Activated T-cell treated with anti-CD3 and anti-CD28 coated beads, Interleukin-2, amount 50 U/mL, for 24 hours (primary cell): ENCODE measurements at regions not wholly inside any gene's neighbourhood (a gene's known extent, or its start where the extent isn't known, plus 50 kb on each side); places are given as distances from the start of the nearest gene placed in this dataset.

Source experiments
- DNase-seq: peaks from one replicate; pipeline ENCODE4 v3.0.0-alpha.2; 2020
- H3K27ac Mint-ChIP-seq: 2 replicates; pipeline ENCODE4 v1.8.0; 2020; ENCODE audit warnings: mild to moderate bottlenecking, mixed read lengths
- H3K27me3 Mint-ChIP-seq: 2 replicates; pipeline ENCODE4 v1.8.0; 2020; ENCODE audit warnings: mixed read lengths
- H3K36me3 Mint-ChIP-seq: 2 replicates; pipeline ENCODE4 v1.8.0; 2020; ENCODE audit warnings: low read depth, mixed read lengths
- H3K4me1 Mint-ChIP-seq: 2 replicates; pipeline ENCODE4 v1.8.0; 2020; ENCODE audit warnings: low read depth, mixed read lengths
- H3K4me3 Mint-ChIP-seq: 2 replicates; pipeline ENCODE4 v1.8.0; 2020; ENCODE audit warnings: mild to moderate bottlenecking, moderate library complexity, mixed read lengths
- H3K9me3 Mint-ChIP-seq: 2 replicates; pipeline ENCODE4 v1.8.0; 2020; ENCODE audit warnings: mixed read lengths

- H3K27ac Mint-ChIP-seq = no peak overlapping the region
- H3K4me1 Mint-ChIP-seq = no peaks in the 10 kb centered on the region
- DNase-seq = no peak
- H3K27me3 Mint-ChIP-seq = no peaks in the 10 kb centered on the region
- H3K4me3 Mint-ChIP-seq = no peak overlapping the region
- H3K9me3 Mint-ChIP-seq = peaks cover 3% of the 10 kb centered on the region
- no peaks in the 10 kb centered on the region for H3K36me3 Mint-ChIP-seq
Measured at GRCh38 chr21:22399681-22400514, 1401.7 kb downstream of the NCAM2 start.

- H3K27ac Mint-ChIP-seq = no peak overlapping the region
- H3K9me3 Mint-ChIP-seq = no peaks in the 10 kb centered on the region
- H3K4me1 Mint-ChIP-seq = no peaks in the 10 kb centered on the region
Measured at GRCh38 chr21:22409571-22409970, 1411.4 kb downstream of the NCAM2 start.

DNA sequence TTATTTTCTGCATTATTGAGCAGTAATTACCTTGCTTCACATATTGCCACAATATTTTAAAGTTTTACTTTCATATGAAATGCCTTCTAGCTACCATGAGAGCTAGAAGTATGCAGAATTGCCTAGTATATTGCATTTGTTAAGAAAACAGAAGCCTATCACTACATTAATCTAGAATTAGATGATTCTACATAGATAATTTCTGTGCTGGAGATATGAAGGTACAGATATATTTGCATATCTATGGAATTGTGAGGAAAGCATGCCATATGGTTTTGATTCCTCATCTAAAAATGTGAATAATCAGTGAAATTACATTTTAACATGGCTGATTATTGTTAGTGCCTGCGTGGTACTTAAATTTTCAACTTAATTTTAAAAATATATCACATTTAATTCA is 1418.3 kb downstream of the NCAM2 start:
- H3K4me1 Mint-ChIP-seq = peaks cover 7% of the 10 kb centered on the region

More at GRCh38 chr21:22409571-22409970, 1411.4 kb downstream of the NCAM2 start:
- DNase-seq = no peak
- no peaks in the 10 kb centered on the region for H3K36me3 Mint-ChIP-seq
- no peaks in the 10 kb centered on the region for H3K27me3 Mint-ChIP-seq
- H3K4me3 Mint-ChIP-seq = no peak overlapping the region

DNA sequence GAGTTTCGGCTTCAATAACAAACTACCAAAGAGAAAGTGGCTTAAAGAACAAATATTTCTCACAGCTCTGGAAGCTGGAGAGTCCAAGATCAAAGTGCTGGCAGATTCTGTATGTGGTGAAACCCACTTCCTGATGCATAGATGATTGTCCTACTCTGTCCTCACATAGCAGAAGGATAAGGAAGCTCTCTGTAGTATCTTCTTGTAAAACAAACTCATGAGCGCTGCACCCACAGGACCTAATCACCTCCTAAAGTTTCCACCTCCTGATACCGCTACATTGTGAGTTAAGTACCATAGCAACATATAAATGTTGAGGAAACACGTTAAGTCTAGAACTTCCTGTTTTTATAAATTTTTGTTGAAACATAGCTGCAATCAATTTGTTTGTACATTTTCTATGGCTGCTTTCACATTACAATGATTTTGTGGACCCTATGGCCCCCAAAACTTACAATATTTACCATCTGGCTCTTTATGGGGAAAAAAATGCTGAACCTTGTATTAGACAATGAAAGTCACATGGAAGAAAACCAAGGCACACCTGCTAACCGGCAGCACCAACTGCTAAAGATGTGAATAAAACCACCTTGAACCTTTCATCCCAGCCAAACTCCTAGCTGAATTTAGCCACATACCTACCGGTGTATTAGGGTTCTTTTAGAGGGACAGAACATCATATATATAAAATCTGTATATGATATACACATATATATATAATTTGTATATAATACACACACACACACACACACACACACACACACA is 1423.4 kb downstream of the NCAM2 start:
- DNase-seq = no peak
- peak overlapping the region; percentile 22 for H3K27ac Mint-ChIP-seq
- H3K4me1 Mint-ChIP-seq = peaks cover 14% of the 10 kb centered on the region
- H3K36me3 Mint-ChIP-seq = no peaks in the 10 kb centered on the region
- no peaks in the 10 kb centered on the region for H3K27me3 Mint-ChIP-seq
- H3K9me3 Mint-ChIP-seq = peaks cover 2% of the 10 kb centered on the region
- peak overlapping the region; percentile 37 for H3K4me3 Mint-ChIP-seq

More for the DNA sequence above, 1418.3 kb downstream of the NCAM2 start:
- Mint-ChIP-seq H3K36me3 (no peaks in the 10 kb centered on the region), H3K4me3 (no peak overlapping the region), H3K27ac (no peak overlapping the region), H3K27me3 (no peaks in the 10 kb centered on the region), H3K9me3 (no peaks in the 10 kb centered on the region)
- DNase-seq = no peak

GRCh38 chr21:22438428-22439086 is 1440.3 kb downstream of the NCAM2 start:
- no peak for DNase-seq
- Mint-ChIP-seq H3K27me3 (no peaks in the 10 kb centered on the region), H3K36me3 (no peaks in the 10 kb centered on the region), H3K4me1 (peaks cover 1% of the 10 kb centered on the region), H3K9me3 (peaks cover 4% of the 10 kb centered on the region), H3K4me3 (no peak overlapping the region), H3K27ac (no peak overlapping the region)

- no peaks in the 10 kb centered on the region for H3K4me1 Mint-ChIP-seq
- H3K27me3 Mint-ChIP-seq = no peaks in the 10 kb centered on the region
- no peak for DNase-seq
- H3K9me3 Mint-ChIP-seq = peaks cover 4% of the 10 kb centered on the region
- no peaks in the 10 kb centered on the region for H3K36me3 Mint-ChIP-seq
- H3K4me3 Mint-ChIP-seq = no peak overlapping the region
- no peak overlapping the region for H3K27ac Mint-ChIP-seq
Measured at GRCh38 chr21:22444990-22445389, 1446.8 kb downstream of the NCAM2 start.

GRCh38 chr21:22450507-22450906 is 1452.3 kb downstream of the NCAM2 start:
- DNase-seq = no peak
- Mint-ChIP-seq H3K36me3 (no peaks in the 10 kb centered on the region), H3K4me1 (no peaks in the 10 kb centered on the region), H3K27me3 (no peaks in the 10 kb centered on the region), H3K4me3 (no peak overlapping the region), H3K9me3 (no peaks in the 10 kb centered on the region), H3K27ac (no peak overlapping the region)

- no peaks in the 10 kb centered on the region for H3K9me3 Mint-ChIP-seq
- H3K4me3 Mint-ChIP-seq = no peak overlapping the region
- no peak overlapping the region for H3K27ac Mint-ChIP-seq
- H3K27me3 Mint-ChIP-seq = no peaks in the 10 kb centered on the region
- DNase-seq = no peak
- no peaks in the 10 kb centered on the region for H3K36me3 Mint-ChIP-seq
- H3K4me1 Mint-ChIP-seq = no peaks in the 10 kb centered on the region
Measured at GRCh38 chr21:22456241-22456640, 1458.0 kb downstream of the NCAM2 start.

GRCh38 chr21:22468893-22469292 is 1470.7 kb downstream of the NCAM2 start:
- Mint-ChIP-seq H3K9me3 (no peaks in the 10 kb centered on the region), H3K27me3 (no peaks in the 10 kb centered on the region), H3K27ac (no peak overlapping the region), H3K4me1 (no peaks in the 10 kb centered on the region), H3K4me3 (no peak overlapping the region), H3K36me3 (no peaks in the 10 kb centered on the region)
- DNase-seq = no peak

GRCh38 chr21:22474403-22474802 is 1476.2 kb downstream of the NCAM2 start:
- Mint-ChIP-seq H3K27me3 (no peaks in the 10 kb centered on the region), H3K4me1 (no peaks in the 10 kb centered on the region), H3K4me3 (no peak overlapping the region), H3K27ac (no peak overlapping the region), H3K9me3 (no peaks in the 10 kb centered on the region), H3K36me3 (no peaks in the 10 kb centered on the region)
- no peak for DNase-seq

- DNase-seq = no peak
- H3K4me3 Mint-ChIP-seq = no peak overlapping the region
- no peaks in the 10 kb centered on the region for H3K9me3 Mint-ChIP-seq
- H3K4me1 Mint-ChIP-seq = no peaks in the 10 kb centered on the region
- H3K27ac Mint-ChIP-seq = no peak overlapping the region
- no peaks in the 10 kb centered on the region for H3K36me3 Mint-ChIP-seq
- no peaks in the 10 kb centered on the region for H3K27me3 Mint-ChIP-seq
Measured at GRCh38 chr21:22476214-22476613, 1478.0 kb downstream of the NCAM2 start.

DNA sequence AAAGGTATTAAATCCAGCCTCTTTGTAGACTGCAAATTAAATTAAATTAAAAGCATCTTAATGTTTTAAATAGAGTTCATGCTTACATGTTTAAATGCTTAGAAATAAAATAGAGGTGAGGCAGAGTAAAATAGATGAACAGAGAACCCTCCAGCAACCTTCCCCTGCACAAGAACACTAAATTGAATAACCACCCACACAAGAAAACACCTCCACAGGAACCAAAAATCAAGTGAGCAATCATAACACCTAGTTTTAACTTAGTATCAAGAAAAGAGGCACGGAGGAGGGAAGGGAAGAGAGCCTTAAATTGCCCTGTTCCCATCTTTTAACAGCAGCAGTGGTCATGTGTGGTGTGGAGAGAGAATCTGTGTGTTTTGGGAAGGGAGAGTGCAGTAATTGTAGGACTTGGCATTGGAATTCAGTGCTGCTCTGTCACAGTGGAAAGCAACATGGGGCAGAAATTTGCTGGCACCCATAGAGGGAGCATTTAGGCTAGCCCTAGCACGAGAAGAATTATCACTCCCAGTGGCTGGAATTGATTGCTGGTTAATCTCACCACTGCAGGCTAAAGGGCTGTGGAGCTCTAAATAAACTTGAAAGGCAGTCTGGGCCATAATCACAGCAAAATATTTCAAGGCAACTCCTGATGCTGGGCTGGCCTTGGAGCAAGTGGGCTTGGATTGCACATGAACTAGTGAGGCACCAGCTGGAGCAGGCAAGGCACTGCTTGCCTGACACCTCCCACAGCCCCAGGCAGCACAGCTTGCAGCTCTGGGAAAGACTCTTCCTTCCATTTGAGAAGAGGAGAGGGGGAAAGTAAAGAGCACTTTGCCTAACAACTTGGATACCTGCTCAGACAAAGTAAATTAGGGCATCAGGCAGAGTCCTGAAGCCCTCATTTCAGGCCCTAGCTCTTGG is 1478.8 kb downstream of the NCAM2 start:
- H3K36me3 Mint-ChIP-seq = no peaks in the 10 kb centered on the region
- no peaks in the 10 kb centered on the region for H3K9me3 Mint-ChIP-seq
- H3K4me3 Mint-ChIP-seq = no peak overlapping the region
- no peak overlapping the region for H3K27ac Mint-ChIP-seq
- no peak for DNase-seq
- H3K4me1 Mint-ChIP-seq = no peaks in the 10 kb centered on the region
- H3K27me3 Mint-ChIP-seq = no peaks in the 10 kb centered on the region

DNA sequence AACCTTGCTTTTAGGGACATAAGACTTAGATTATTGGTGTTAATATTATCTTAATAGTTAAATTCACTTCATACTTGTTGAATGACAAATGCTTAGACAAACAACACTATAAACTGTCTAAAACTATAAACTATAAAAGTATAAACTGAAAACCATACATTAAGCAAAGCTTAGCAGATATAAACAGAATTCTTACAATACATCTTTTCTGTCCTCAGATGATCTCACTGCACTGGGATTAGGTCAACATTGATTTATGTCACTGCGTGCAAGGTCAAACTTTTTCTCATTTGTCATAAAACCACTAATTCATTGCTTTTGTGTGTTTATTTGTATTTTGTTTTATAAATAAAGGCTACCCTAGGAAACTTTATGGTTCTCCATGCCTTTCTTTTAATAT is 1491.8 kb downstream of the NCAM2 start:
- DNase-seq = no peak
- peaks cover 2% of the 10 kb centered on the region for H3K9me3 Mint-ChIP-seq
- no peaks in the 10 kb centered on the region for H3K36me3 Mint-ChIP-seq
- H3K27me3 Mint-ChIP-seq = no peaks in the 10 kb centered on the region
- no peak overlapping the region for H3K4me3 Mint-ChIP-seq
- H3K4me1 Mint-ChIP-seq = no peaks in the 10 kb centered on the region
- H3K27ac Mint-ChIP-seq = no peak overlapping the region

- Mint-ChIP-seq H3K27me3 (no peaks in the 10 kb centered on the region), H3K36me3 (no peaks in the 10 kb centered on the region), H3K9me3 (peaks cover 10% of the 10 kb centered on the region), H3K27ac (no peak overlapping the region), H3K4me1 (no peaks in the 10 kb centered on the region), H3K4me3 (no peak overlapping the region)
- no peak for DNase-seq
Measured at GRCh38 chr21:22516230-22516629, 1518.0 kb downstream of the NCAM2 start.
